ENCODE measurements at regions not wholly inside any gene's neighbourhood (a gene's known extent, or its start where the extent isn't known, plus 50 kb on each side); places are given as distances from the start of the nearest gene placed in this dataset.
"Not testable (repeated sequence)": the region's sequence is repeated elsewhere in the genome, so short reads cannot be mapped to it uniquely, and the experiment has no call there.

GRCh38 chr11:135008412-135008811 is 596.4 kb upstream of the B3GAT1 start:
- H3K4me3 ChIP-seq (ENCODE audit: control insufficient read depth, low read depth, low read length) = no peak overlapping the region
- no peak for DNase-seq (ENCODE audit: low read depth)
- TF ChIP-seq CTCF (IDR thresholded peaks at IDR 0.05; ENCODE audit: control insufficient read depth, insufficient read depth, low read depth, low read length, missing control alignments) = no peak

- H3K4me3 ChIP-seq (ENCODE audit: control insufficient read depth, low read depth, low read length) = no peak overlapping the region
- DNase-seq (ENCODE audit: low read depth) = no peak
- no peak for TF ChIP-seq CTCF (IDR thresholded peaks at IDR 0.05; ENCODE audit: control insufficient read depth, insufficient read depth, low read depth, low read length, missing control alignments)
Measured at GRCh38 chr11:135008001-135008405, 596.0 kb upstream of the B3GAT1 start.

GRCh38 chr11:135006800-135007199 is 594.8 kb upstream of the B3GAT1 start:
- H3K4me3 ChIP-seq (ENCODE audit: control insufficient read depth, low read depth, low read length) = no peak overlapping the region
- no peak for DNase-seq (ENCODE audit: low read depth)

GRCh38 chr11:135004495-135004894 is 592.5 kb upstream of the B3GAT1 start:
- DNase-seq (ENCODE audit: low read depth) = no peak
- no peak overlapping the region for H3K4me3 ChIP-seq (ENCODE audit: control insufficient read depth, low read depth, low read length)
- TF ChIP-seq CTCF (IDR thresholded peaks at IDR 0.05; ENCODE audit: control insufficient read depth, insufficient read depth, low read depth, low read length, missing control alignments) = no peak

More at GRCh38 chr11:135006800-135007199, 594.8 kb upstream of the B3GAT1 start:
- TF ChIP-seq CTCF (IDR thresholded peaks at IDR 0.05; ENCODE audit: control insufficient read depth, insufficient read depth, low read depth, low read length, missing control alignments) = no peak

GRCh38 chr11:135002236-135002635 is 590.2 kb upstream of the B3GAT1 start:
- DNase-seq (ENCODE audit: low read depth) = no peak
- TF ChIP-seq CTCF (IDR thresholded peaks at IDR 0.05; ENCODE audit: control insufficient read depth, insufficient read depth, low read depth, low read length, missing control alignments) = no peak
- no peak overlapping the region for H3K4me3 ChIP-seq (ENCODE audit: control insufficient read depth, low read depth, low read length)

GRCh38 chr11:135001581-135001980 is 589.5 kb upstream of the B3GAT1 start:
- no peak for TF ChIP-seq CTCF (IDR thresholded peaks at IDR 0.05; ENCODE audit: control insufficient read depth, insufficient read depth, low read depth, low read length, missing control alignments)
- H3K4me3 ChIP-seq (ENCODE audit: control insufficient read depth, low read depth, low read length) = no peak overlapping the region
- DNase-seq (ENCODE audit: low read depth) = no peak

GRCh38 chr11:135001065-135001464 is 589.0 kb upstream of the B3GAT1 start:
- not testable (repeated sequence) for H3K4me3 ChIP-seq (ENCODE audit: control insufficient read depth, low read depth, low read length); DNase-seq (ENCODE audit: low read depth)

Measured in AG09309 (cell line).